IMR-90 (cell line): ENCODE measurements at regions not wholly inside any gene's neighbourhood (a gene's known extent, or its start where the extent isn't known, plus 50 kb on each side); places are given as distances from the start of the nearest gene placed in this dataset.

Source experiments
- ATAC-seq: fragments of 200-7000 bp; cut with Tn5 transposase; 2 replicates; pipeline ENCODE4 v1.9.1; 2020; ENCODE audit warnings: low read depth, mild to moderate bottlenecking, moderate library complexity
- BruUV-seq: library from RNA; stranded (reverse); fragments of 400-500 nt; replicated peaks from 2 replicates; lab custom pipeline; 2021; lab: Mats Ljungman, UMichigan
- CTCF ChIA-PET: fragments of 300-600 bp; formaldehyde crosslinking; extraction: SDS; loops from one replicate; lab custom pipeline; 2021; ENCODE audit warnings: antibody characterized with exemption; lab: Yijun Ruan, JAX
- POLR2A ChIA-PET: fragments of 300-600 bp; sonication (Branson Sonifier 250); formaldehyde crosslinking; loops from one replicate; lab custom pipeline; 2022; ENCODE audit warnings: antibody characterized with exemption; ENCODE audit not compliant: unreplicated experiment; lab: Charles Lee
- DNase-seq: peaks from one replicate; pipeline ENCODE4 v3.0.0; 2013
- H2AFZ ChIP-seq: replicated peaks from 2 replicates; pipeline ENCODE3; 2013; ENCODE audit warnings: low read length, mild to moderate bottlenecking; ENCODE audit not compliant: poor library complexity
- H2AK5ac ChIP-seq: 2 replicates; pipeline ENCODE4 v1.6.1; 2013; ENCODE audit warnings: low read depth, low read length, inconsistent platforms
- H2AK9ac ChIP-seq: replicated peaks from 2 replicates; pipeline ENCODE3; 2013; ENCODE audit warnings: mild to moderate bottlenecking, low read depth, low read length, moderate library complexity; ENCODE audit not compliant: poor library complexity
- H2BK120ac ChIP-seq: 2 replicates; pipeline ENCODE4 v1.6.1; 2013; ENCODE audit warnings: low read depth, low read length, inconsistent platforms
- H2BK15ac ChIP-seq: 3 replicates; pipeline ENCODE4 v1.6.1; 2013; ENCODE audit warnings: low read depth, low read length, inconsistent platforms
- H2BK20ac ChIP-seq: 2 replicates; pipeline ENCODE4 v1.6.1; 2013; ENCODE audit warnings: low read depth, mild to moderate bottlenecking, inconsistent platforms, low read length, moderate library complexity
- H2BK5ac ChIP-seq: 2 replicates; pipeline ENCODE4 v1.6.1; 2013; ENCODE audit warnings: mild to moderate bottlenecking, low read depth, low read length, inconsistent platforms; ENCODE audit not compliant: poor library complexity, severe bottlenecking
- H3K14ac ChIP-seq: replicated peaks from 2 replicates; pipeline ENCODE4 v1.6.1; 2013; ENCODE audit warnings: low read depth, low read length, inconsistent platforms
- H3K18ac ChIP-seq: 2 replicates; pipeline ENCODE4 v1.6.1; 2013; ENCODE audit warnings: low read depth, low read length, control low read depth
- H3K23ac ChIP-seq: 2 replicates; pipeline ENCODE4 v1.6.1; 2013; ENCODE audit warnings: low read depth, low read length, inconsistent platforms
- H3K27ac ChIP-seq: 2 replicates; pipeline ENCODE4 v1.5.1; 2013; ENCODE audit warnings: mild to moderate bottlenecking, control low read depth, low read length; ENCODE audit not compliant: insufficient read depth
- H3K27me3 ChIP-seq: 2 replicates; pipeline ENCODE4 v1.6.1; 2013; ENCODE audit warnings: low read length; ENCODE audit not compliant: control insufficient read depth, insufficient read depth
- H3K36me3 ChIP-seq: 2 replicates; pipeline ENCODE4 v1.6.1; 2013; ENCODE audit warnings: low read length, mixed read lengths; ENCODE audit not compliant: control insufficient read depth, insufficient read depth
- H3K4ac ChIP-seq: 2 replicates; pipeline ENCODE4 v1.6.1; 2013; ENCODE audit warnings: low read depth, low read length, inconsistent platforms
- H3K4me1 ChIP-seq: 2 replicates; pipeline ENCODE4 v1.6.1; 2013; ENCODE audit warnings: low read length, mixed read lengths; ENCODE audit not compliant: control insufficient read depth, insufficient read depth
- H3K4me2 ChIP-seq: 2 replicates; pipeline ENCODE4 v1.6.1; 2013; ENCODE audit warnings: low read depth, mild to moderate bottlenecking, control low read depth, low read length, moderate library complexity
- H3K4me3 ChIP-seq: 2 replicates; pipeline ENCODE4 v1.5.1; 2013; ENCODE audit warnings: low read depth, mild to moderate bottlenecking, control low read depth, low read length, moderate library complexity; ENCODE audit not compliant: insufficient read depth
- H3K56ac ChIP-seq: 2 replicates; pipeline ENCODE4 v1.6.1; 2013; ENCODE audit warnings: low read length, inconsistent platforms; ENCODE audit not compliant: insufficient read depth; ENCODE audit errors: extremely low read depth
- H3K79me1 ChIP-seq, 2 experiments: 2 replicates each; pipeline ENCODE4 v1.6.1; 2013; ENCODE audit warnings: low read length in 2 of 2, inconsistent platforms in 1 of 2, low read depth in 1 of 2
- H3K9ac ChIP-seq: 2 replicates; pipeline ENCODE4 v1.6.1; 2013; ENCODE audit warnings: low read depth, low read length, control low read depth
- H3K9me1 ChIP-seq: 2 replicates; pipeline ENCODE4 v1.6.1; 2013; ENCODE audit warnings: low read length, inconsistent platforms; ENCODE audit not compliant: insufficient read depth
- H3K9me3 ChIP-seq: 2 replicates; pipeline ENCODE4 v1.6.1; 2013; ENCODE audit warnings: low read length; ENCODE audit not compliant: control insufficient read depth, insufficient read depth
- H4K20me1 ChIP-seq: 2 replicates; pipeline ENCODE4 v1.6.1; 2013; ENCODE audit warnings: low read length, inconsistent platforms; ENCODE audit not compliant: insufficient read depth
- H4K5ac ChIP-seq: 2 replicates; pipeline ENCODE4 v1.6.1; 2013; ENCODE audit warnings: mild to moderate bottlenecking, low read depth, low read length, control low read depth
- H4K8ac ChIP-seq, 2 experiments: 2 replicates each; pipeline ENCODE4 v1.6.1; 2013; ENCODE audit warnings: low read depth in 2 of 2, low read length in 2 of 2, control low read depth in 1 of 2, inconsistent platforms in 1 of 2
- H4K91ac ChIP-seq: 2 replicates; pipeline ENCODE4 v1.6.1; 2013; ENCODE audit warnings: low read depth, low read length, inconsistent platforms; ENCODE audit not compliant: insufficient read depth
- MXI1 ChIP-seq: IDR thresholded peaks from 2 replicates; pipeline ENCODE4 v1.6.1; 2012; ENCODE audit warnings: low read depth, mild to moderate bottlenecking, low read length, moderate library complexity, borderline replicate concordance
- NFE2L2 ChIP-seq: fragments of 150-350 bp; IDR thresholded peaks from 2 replicates; pipeline ENCODE4 v1.6.1; 2016; ENCODE audit warnings: low read depth, mild to moderate bottlenecking, low read length
- POLR2A ChIP-seq: IDR thresholded peaks from 2 replicates; pipeline ENCODE4 v1.6.1; 2012; ENCODE audit warnings: mild to moderate bottlenecking, low read depth, low read length
- RAD21 ChIP-seq: IDR thresholded peaks from 2 replicates; pipeline ENCODE4 v1.6.1; 2012; ENCODE audit warnings: low read length, improper control_type of control experiment
- RFX5 ChIP-seq: IDR thresholded peaks from 2 replicates; pipeline ENCODE4 v1.8.0; 2012; ENCODE audit warnings: low read depth, mild to moderate bottlenecking, low read length, moderate library complexity
- SMC3 ChIP-seq: fragments of 150-350 bp; IDR thresholded peaks from 2 replicates; pipeline ENCODE4 v1.6.1; 2016; ENCODE audit warnings: low read depth, mild to moderate bottlenecking, antibody characterized with exemption, low read length, moderate library complexity
- WGBS, 2 experiments: methylation state at CpG; one replicate each; pipeline versions ENCODE4 v1.1.5 to v1.1.7; 2013; ENCODE audit warnings: missing lambda C conversion rate in 2 of 2; ENCODE audit not compliant: insufficient read length in 1 of 2; ENCODE audit errors: extremely low coverage in 2 of 2; 5-methylcytosine and 5-hydroxymethylcytosine counted together
- dilution Hi-C: fragments of 300-500 bp; cut with HindIII; formaldehyde crosslinking; loops from one replicate; pipeline ENCODE4 v1.14.3; 2018; ENCODE audit warnings: low sequenced_read_pairs; ENCODE audit not compliant: unreplicated experiment
- in situ Hi-C: fragments of 300-500 bp; cut with MboI; formaldehyde crosslinking; loops from 3 replicates; pipeline ENCODE4 v1.14.3; 2019; ENCODE audit warnings: low sequenced_read_pairs, inconsistent platforms, mixed read lengths
- intact Hi-C: fragments of 100-400 bp; cut with micrococcal nuclease; formaldehyde crosslinking; loops from 2 replicates; pipeline ENCODE4 v1.10.0; 2022

DNA sequence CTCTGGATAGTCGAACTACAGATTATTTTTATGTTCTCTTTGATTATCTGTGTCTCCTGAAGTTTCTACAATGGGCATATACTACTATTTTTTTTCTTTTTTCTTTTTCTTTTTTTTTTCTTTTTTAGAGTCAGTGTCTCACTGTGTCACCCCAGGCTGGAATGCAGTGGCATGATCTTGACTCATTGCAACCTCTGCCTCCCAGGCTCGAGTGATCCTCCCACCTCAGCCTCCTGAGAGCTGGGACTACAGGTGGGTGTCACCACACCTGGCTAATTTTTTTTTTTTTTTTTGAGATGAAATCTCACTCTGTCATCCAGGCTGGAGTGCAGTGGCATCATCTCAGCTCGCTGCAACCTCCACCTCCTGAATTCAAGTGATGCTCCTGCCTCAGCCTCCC lies 250.7 kb upstream of the KAZN start:
- in situ Hi-C loops: no loop called here
- DNase-seq: no peak
- H3K4ac ChIP-seq: no peak overlapping the region
- no peak overlapping the region for H4K5ac ChIP-seq
- H3K23ac ChIP-seq: no peak overlapping the region
- H3K4me3 ChIP-seq: no peak overlapping the region
- H3K9me3 ChIP-seq: peaks cover 7% of the 10 kb centered on the region
- intact Hi-C loops: no loop called here
- H2BK120ac ChIP-seq: no peak overlapping the region
- H3K4me1 ChIP-seq: no peaks in the 10 kb centered on the region
- H3K14ac ChIP-seq: no peak overlapping the region
- no peak overlapping the region for H2AFZ ChIP-seq
- no peak for ATAC-seq
- H3K27ac ChIP-seq: no peak overlapping the region
- no peaks in the 10 kb centered on the region for H3K27me3 ChIP-seq
- H3K56ac ChIP-seq: no peak overlapping the region
- no peak overlapping the region for H4K91ac ChIP-seq
- no TSS peak for BruUV-seq
- no CpG with 5 or more reads among the region's 3 CpGs for WGBS, 2 experiments
- no peak overlapping the region for H4K8ac ChIP-seq
- POLR2A ChIA-PET: no interaction called here
- no peak overlapping the region for H3K9ac ChIP-seq
- no peak overlapping the region for H2BK15ac ChIP-seq
- H2BK20ac ChIP-seq: no peak overlapping the region
- no peak overlapping the region for H3K4me2 ChIP-seq
- no peaks in the 10 kb centered on the region for H3K79me1 ChIP-seq
- CTCF ChIA-PET: no interaction called here
- no peaks in the 10 kb centered on the region for H4K20me1 ChIP-seq
- H3K9me1 ChIP-seq: no peaks in the 10 kb centered on the region
- dilution Hi-C loops: no loop called here
- TF ChIP-seq RFX5 (no peak), RAD21 (no peak), NFE2L2 (no peak), MXI1 (no peak), SMC3 (no peak), POLR2A (no peak)
- H2AK5ac ChIP-seq: no peak overlapping the region
- H2AK9ac ChIP-seq: no peak overlapping the region
- no peak overlapping the region for H2BK5ac ChIP-seq
- no peaks in the 10 kb centered on the region for H3K36me3 ChIP-seq
- H3K18ac ChIP-seq: no peak overlapping the region
